SU-DHL-6 (cell line): ENCODE measurements at regions not wholly inside any gene's neighbourhood (a gene's known extent, or its start where the extent isn't known, plus 50 kb on each side); places are given as distances from the start of the nearest gene placed in this dataset.

ENCODE experiments used
- CTCF ChIP-seq: fragments of 200-600 bp; sonication (generic); IDR thresholded peaks from one replicate; pipeline ENCODE4 v1.5.1; 2017; ENCODE audit warnings: antibody characterized with exemption, mild to moderate bottlenecking, low read length, moderate library complexity; ENCODE audit not compliant: insufficient read depth, poor library complexity, severe bottlenecking
- EZH2phosphoT487 ChIP-seq: fragments of 200-600 bp; sonication (generic), shearing (Covaris generic); conservative IDR thresholded peaks from 2 replicates; pipeline ENCODE4 v1.6.1; 2018; ENCODE audit warnings: mild to moderate bottlenecking, antibody characterized with exemption, low read length, moderate library complexity, mixed read lengths

- TF ChIP-seq CTCF = no peak
- no peak for TF ChIP-seq EZH2phosphoT487
These were observed 193.4 kb downstream of the SHOX2 start for GRCh38 chr3:157912514-157913451.
